Spleen (tissue), 11 donors: ENCODE measurements at regions not wholly inside any gene's neighbourhood (a gene's known extent, or its start where the extent isn't known, plus 50 kb on each side); places are given as distances from the start of the nearest gene placed in this dataset.

Source experiments
- DNase-seq: peaks from one replicate; pipeline ENCODE4 v3.0.0-alpha.2; 2020
- H3K27ac ChIP-seq, 8 donors: fragments of 200-600 bp; sonication (generic) in 7 of 8; 1 replicate in 4 of 8; 2 replicates in 4 of 8; pipeline versions ENCODE4 v1.5.0 to v1.8.0; 2016 to 2021; ENCODE audit warnings: inconsistent platforms in 4 of 8, mild to moderate bottlenecking in 4 of 8, moderate library complexity in 1 of 8
- H3K27me3 ChIP-seq, 7 donors: fragments of 200-600 bp; sonication (generic) in 6 of 7; replicated peaks in 1 of 7; 1 replicate in 4 of 7; 2 replicates in 3 of 7; pipeline versions ENCODE4 v1.5.0 to v1.8.0; 2016 to 2021; ENCODE audit warnings: inconsistent platforms in 3 of 7, mild to moderate bottlenecking in 1 of 7
- H3K36me3 ChIP-seq, 6 donors: fragments of 200-600 bp; sonication (generic) in 5 of 6; 1 replicate in 4 of 6; 2 replicates in 2 of 6; pipeline versions ENCODE4 v1.5.0 to v1.8.0; 2016 to 2021; ENCODE audit warnings: inconsistent platforms in 2 of 6
- H3K4me1 ChIP-seq, 6 donors: fragments of 200-600 bp; sonication (generic) in 5 of 6; 1 replicate in 3 of 6; 2 replicates in 3 of 6; pipeline versions ENCODE4 v1.5.0 to v1.8.0; 2016 to 2021; ENCODE audit warnings: inconsistent platforms in 3 of 6
- H3K4me3 ChIP-seq, 8 donors: fragments of 200-600 bp; sonication (generic) in 7 of 8; 1 replicate in 4 of 8; 2 replicates in 4 of 8; pipeline versions ENCODE4 v1.5.0 to v1.8.0; 2016 to 2021; ENCODE audit warnings: inconsistent platforms in 4 of 8, mild to moderate bottlenecking in 4 of 8, moderate library complexity in 2 of 8
- H3K9me3 ChIP-seq, 8 donors: fragments of 200-600 bp; sonication (generic) in 7 of 8; 1 replicate in 4 of 8; 2 replicates in 4 of 8; pipeline versions ENCODE4 v1.5.0 to v1.8.0; 2016 to 2021; ENCODE audit warnings: inconsistent platforms in 4 of 8
- CTCF ChIP-seq, 11 experiments: fragments of 200-600 bp in 7 of 11; fragments of 450-650 bp in 4 of 11; sonication (generic) in 4 of 11; IDR thresholded peaks in 8 of 11; conservative IDR thresholded peaks in 3 of 11; 1 replicate in 7 of 11; 2 replicates in 4 of 11; pipeline versions ENCODE4 v1.4.0 to v1.8.0; 2016 to 2021; ENCODE audit warnings: antibody characterized with exemption in 11 of 11, inconsistent platforms in 4 of 11, mild to moderate bottlenecking in 1 of 11
- POLR2A ChIP-seq, 3 donors: fragments of 450-650 bp; IDR thresholded peaks; one replicate each; pipeline ENCODE4 v1.5.1; 2017; ENCODE audit warnings: antibody characterized with exemption in 3 of 3, mild to moderate bottlenecking in 1 of 3
- POLR2AphosphoS5 ChIP-seq, 3 donors: sonication (generic); formaldehyde crosslinking; IDR thresholded peaks; one replicate each; pipeline ENCODE4 v1.5.1; 2017; ENCODE audit warnings: antibody characterized with exemption in 3 of 3
- WGBS, 5 donors: extraction: QIAGEN DNeasy Blood & Tissue Kit in 3 of 5; methylation state at CpG; one replicate each; pipeline versions ENCODE4 v1.1.5 to v1.1.7; 2013 to 2018; 5-methylcytosine and 5-hydroxymethylcytosine counted together
- intact Hi-C: fragments of 100-400 bp; cut with DNase I; formaldehyde crosslinking; loops from one replicate; pipeline ENCODE4 v1.15.0; 2023; ENCODE audit warnings: low total_unique reads
- donor health status: healthy with polysubstance abuse.
- donor health status: DM: no; HTN: no; CAD: no; lungs with moderate emphysema.
- donor health status: DM: no; HTN: no; CAD: no.
- donor health status: Bipolar disorder and iron deficiency.
- donor health status: healthy.
- donor health status: DM: no; HTN: no; CAD: no.
- donor health status: DM: yes; HTN: yes; CAD: no.

GRCh38 chr10:25661632-25662031 is 272.4 kb upstream of the MYO3A start:
- WGBS, 5 donors = 80 to 84% (median 81%) methylated on average over 3 of the region's 3 CpGs
- TF ChIP-seq POLR2A (IDR thresholded peaks at IDR 0.05) = no peak
- no peak for TF ChIP-seq POLR2AphosphoS5 (IDR thresholded peaks at IDR 0.05)
- no peak for TF ChIP-seq CTCF (IDR thresholded peaks at IDR 0.05 in 8 of 11, conservative IDR thresholded peaks at IDR 0.05 in 3 of 11)
- no peak for DNase-seq

GRCh38 chr10:25666276-25666675 is 267.8 kb upstream of the MYO3A start:
- Histone ChIP-seq H3K4me3 (no peak overlapping the region), H3K36me3 (no peaks in the 10 kb centered on the region), H3K4me1 (no peaks in the 10 kb centered on the region), H3K27me3 (no peaks in the 10 kb centered on the region), H3K9me3 (peaks cover 0 to 2% (median 0%) of the 10 kb centered on the region in 8 donors), H3K27ac (no peak overlapping the region)
- no peak for DNase-seq
- TF ChIP-seq POLR2AphosphoS5 (IDR thresholded peaks at IDR 0.05) = no peak
- no peak for TF ChIP-seq POLR2A (IDR thresholded peaks at IDR 0.05)
- no peak for TF ChIP-seq CTCF (IDR thresholded peaks at IDR 0.05 in 8 of 11, conservative IDR thresholded peaks at IDR 0.05 in 3 of 11)
- WGBS, 5 donors = 70 to 86% (median 78%) methylated on average over 3 of the region's 3 CpGs
- intact Hi-C loops = no loop called here

More at GRCh38 chr10:25661632-25662031, 272.4 kb upstream of the MYO3A start:
- Histone ChIP-seq H3K4me1 (no peaks in the 10 kb centered on the region), H3K9me3 (peaks cover 0 to 3% (median 0%) of the 10 kb centered on the region in 8 donors), H3K27ac (no peak overlapping the region), H3K36me3 (no peaks in the 10 kb centered on the region), H3K27me3 (no peaks in the 10 kb centered on the region), H3K4me3 (no peak overlapping the region)
- intact Hi-C loops = no loop called here

GRCh38 chr10:25675204-25675603 is 258.8 kb upstream of the MYO3A start:
- H3K27ac ChIP-seq = no peak overlapping the region
- no peaks in the 10 kb centered on the region for H3K27me3 ChIP-seq
- TF ChIP-seq POLR2A (IDR thresholded peaks at IDR 0.05) = no peak
- no peak for TF ChIP-seq POLR2AphosphoS5 (IDR thresholded peaks at IDR 0.05)
- TF ChIP-seq CTCF (IDR thresholded peaks at IDR 0.05 in 8 of 11, conservative IDR thresholded peaks at IDR 0.05 in 3 of 11) = no peak
- WGBS, 5 donors = 64 to 72% (median 70%) methylated on average over 7 of the region's 7 CpGs
- H3K4me1 ChIP-seq = no peaks in the 10 kb centered on the region
- H3K4me3 ChIP-seq = no peak overlapping the region
- peaks cover 0 to 14% (median 4%) of the 10 kb centered on the region in 8 donors for H3K9me3 ChIP-seq
- H3K36me3 ChIP-seq = no peaks in the 10 kb centered on the region
- no peak for DNase-seq
- intact Hi-C loops = no loop called here

- Histone ChIP-seq H3K27ac (no peak overlapping the region), H3K4me1 (no peaks in the 10 kb centered on the region), H3K9me3 (peaks cover 0 to 14% (median 4%) of the 10 kb centered on the region in 8 donors), H3K27me3 (no peaks in the 10 kb centered on the region), H3K4me3 (no peak overlapping the region), H3K36me3 (no peaks in the 10 kb centered on the region)
- WGBS, 5 donors = 63 to 87% (median 77%) methylated on average over 1 of the region's 1 CpG
- intact Hi-C loops = no loop called here
- no peak for TF ChIP-seq POLR2AphosphoS5 (IDR thresholded peaks at IDR 0.05)
- TF ChIP-seq CTCF (IDR thresholded peaks at IDR 0.05 in 8 of 11, conservative IDR thresholded peaks at IDR 0.05 in 3 of 11) = no peak
- no peak for TF ChIP-seq POLR2A (IDR thresholded peaks at IDR 0.05)
- DNase-seq = no peak
Observed at GRCh38 chr10:25675615-25676014, 258.4 kb upstream of the MYO3A start.
